PC-9 (cell line): ENCODE measurements at regions not wholly inside any gene's neighbourhood (a gene's known extent, or its start where the extent isn't known, plus 50 kb on each side); places are given as distances from the start of the nearest gene placed in this dataset.

Source experiments
- BruUV-seq: library from RNA; stranded (reverse); fragments of 400-500 nt; replicated peaks from 2 replicates; lab custom pipeline; 2021; lab: Mats Ljungman, UMichigan
- CTCF ChIA-PET: fragments of 300-600 bp; sonication (Branson Sonifier 250); formaldehyde crosslinking; loops from one replicate; lab custom pipeline; 2022; ENCODE audit warnings: antibody characterized with exemption; lab: Charles Lee
- POLR2A ChIA-PET: fragments of 300-600 bp; sonication (Branson Sonifier 250); formaldehyde crosslinking; loops from one replicate; lab custom pipeline; 2022; ENCODE audit warnings: antibody characterized with exemption; ENCODE audit not compliant: unreplicated experiment; lab: Charles Lee
- DNase-seq, 2 experiments: peaks; one replicate each; pipeline versions ENCODE4 v3.0.0 to v3.0.0-alpha.2; 2015 to 2022; ENCODE audit warnings: mixed read lengths in 1 of 2
- H2AFZ ChIP-seq: fragments of 200-600 bp; sonication (generic); 2 replicates; pipeline ENCODE4 v1.8.1; 2017; ENCODE audit warnings: antibody characterized with exemption
- H3F3A ChIP-seq: fragments of 200-600 bp; sonication (generic); 2 replicates; pipeline ENCODE4 v1.8.1; 2017; ENCODE audit warnings: antibody characterized with exemption, mild to moderate bottlenecking, low read depth; ENCODE audit not compliant: insufficient read depth
- H3K27ac ChIP-seq: fragments of 200-600 bp; sonication (generic); 2 replicates; pipeline ENCODE4 v1.6.1; 2016; ENCODE audit warnings: mixed run types
- H3K27me3 ChIP-seq: fragments of 200-600 bp; sonication (generic); 2 replicates; pipeline ENCODE4 v1.6.1; 2016; ENCODE audit warnings: low read depth, mixed run types; ENCODE audit not compliant: insufficient read depth
- H3K36me3 ChIP-seq: fragments of 200-600 bp; sonication (generic); 2 replicates; pipeline ENCODE4 v1.6.1; 2016; ENCODE audit warnings: low read depth, mixed run types
- H3K4me1 ChIP-seq: fragments of 200-600 bp; sonication (generic); replicated peaks from 2 replicates; pipeline ENCODE4 v1.6.1; 2016; ENCODE audit warnings: mixed run types; ENCODE audit not compliant: insufficient read depth
- H3K4me2 ChIP-seq: fragments of 200-600 bp; sonication (generic); 2 replicates; pipeline ENCODE4 v1.6.1; 2017; ENCODE audit warnings: mixed run types
- H3K4me3 ChIP-seq: fragments of 200-600 bp; sonication (generic); 2 replicates; pipeline ENCODE4 v1.6.1; 2016; ENCODE audit warnings: mixed run types
- H3K79me2 ChIP-seq: fragments of 200-600 bp; sonication (generic); 2 replicates; pipeline ENCODE4 v1.6.1; 2017; ENCODE audit warnings: low read depth, mixed run types
- H3K9me2 ChIP-seq: fragments of 200-600 bp; sonication (generic); 2 replicates; pipeline ENCODE4 v1.8.1; 2017; ENCODE audit warnings: mild to moderate bottlenecking; ENCODE audit not compliant: insufficient read depth
- H3K9me3 ChIP-seq: fragments of 200-600 bp; sonication (generic); 2 replicates; pipeline ENCODE4 v1.8.1; 2016; ENCODE audit warnings: low read depth; ENCODE audit not compliant: insufficient read depth
- H4K20me1 ChIP-seq: fragments of 200-600 bp; sonication (generic); 2 replicates; pipeline ENCODE4 v1.8.1; 2017; ENCODE audit not compliant: insufficient read depth
- EZH2 ChIP-seq: fragments of 200-600 bp; sonication (generic); IDR thresholded peaks from 2 replicates; pipeline ENCODE4 v1.8.0; 2017; ENCODE audit warnings: antibody characterized with exemption, low read depth
- intact Hi-C: fragments of 100-400 bp; cut with micrococcal nuclease; formaldehyde crosslinking; loops from one replicate; pipeline ENCODE4 v1.10.0; 2022; ENCODE audit not compliant: unreplicated experiment
- TF ChIP-seq, protein P1 (sequence below): fragments of 200-600 bp; sonication (generic); conservative IDR thresholded peaks from 2 replicates; pipeline ENCODE4 v1.6.1; 2017; ENCODE audit warnings: mixed run types, antibody characterized with exemption, mild to moderate bottlenecking, moderate library complexity

DNA sequence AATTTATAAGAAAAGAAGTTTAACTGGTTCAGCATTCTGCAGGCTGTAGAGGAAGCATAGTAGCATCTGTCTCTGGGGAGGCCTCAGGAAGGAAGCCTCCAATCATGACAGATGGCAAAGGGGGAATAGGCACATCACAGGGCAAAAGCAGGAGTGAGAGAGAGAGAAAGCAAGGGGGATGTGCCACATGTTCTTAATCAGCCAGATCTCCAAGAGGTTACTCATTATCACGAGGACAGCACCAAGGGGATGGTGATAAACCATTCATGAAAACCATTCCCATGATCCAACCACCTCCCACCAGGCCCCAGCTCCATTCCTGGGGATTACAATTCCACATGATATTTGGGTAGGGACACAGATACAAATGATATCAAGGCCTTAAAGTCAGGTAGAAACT is 217.5 kb upstream of the TCF21 start:
- no peak for DNase-seq
- Histone ChIP-seq H3K4me2 (no peak overlapping the region), H2AFZ (no peak overlapping the region), H3K9me2 (no peaks in the 10 kb centered on the region), H3K79me2 (no peaks in the 10 kb centered on the region), H3K4me1 (no peaks in the 10 kb centered on the region), H4K20me1 (no peaks in the 10 kb centered on the region), H3K27me3 (no peaks in the 10 kb centered on the region), H3K9me3 (peaks cover 3% of the 10 kb centered on the region; the same call in 1 of the 2 replicates), H3K27ac (no peak overlapping the region), H3F3A (no peaks in the 10 kb centered on the region), H3K4me3 (no peak overlapping the region), H3K36me3 (no peaks in the 10 kb centered on the region)
- CTCF ChIA-PET, result no interaction called here
- POLR2A ChIA-PET, result no interaction called here
- TF ChIP-seq, protein P1, sequence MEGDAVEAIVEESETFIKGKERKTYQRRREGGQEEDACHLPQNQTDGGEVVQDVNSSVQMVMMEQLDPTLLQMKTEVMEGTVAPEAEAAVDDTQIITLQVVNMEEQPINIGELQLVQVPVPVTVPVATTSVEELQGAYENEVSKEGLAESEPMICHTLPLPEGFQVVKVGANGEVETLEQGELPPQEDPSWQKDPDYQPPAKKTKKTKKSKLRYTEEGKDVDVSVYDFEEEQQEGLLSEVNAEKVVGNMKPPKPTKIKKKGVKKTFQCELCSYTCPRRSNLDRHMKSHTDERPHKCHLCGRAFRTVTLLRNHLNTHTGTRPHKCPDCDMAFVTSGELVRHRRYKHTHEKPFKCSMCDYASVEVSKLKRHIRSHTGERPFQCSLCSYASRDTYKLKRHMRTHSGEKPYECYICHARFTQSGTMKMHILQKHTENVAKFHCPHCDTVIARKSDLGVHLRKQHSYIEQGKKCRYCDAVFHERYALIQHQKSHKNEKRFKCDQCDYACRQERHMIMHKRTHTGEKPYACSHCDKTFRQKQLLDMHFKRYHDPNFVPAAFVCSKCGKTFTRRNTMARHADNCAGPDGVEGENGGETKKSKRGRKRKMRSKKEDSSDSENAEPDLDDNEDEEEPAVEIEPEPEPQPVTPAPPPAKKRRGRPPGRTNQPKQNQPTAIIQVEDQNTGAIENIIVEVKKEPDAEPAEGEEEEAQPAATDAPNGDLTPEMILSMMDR, result no peak
- TF ChIP-seq EZH2, result no peak
- BruUV-seq, result no TSS peak
- intact Hi-C loops, result no loop called here

DNA sequence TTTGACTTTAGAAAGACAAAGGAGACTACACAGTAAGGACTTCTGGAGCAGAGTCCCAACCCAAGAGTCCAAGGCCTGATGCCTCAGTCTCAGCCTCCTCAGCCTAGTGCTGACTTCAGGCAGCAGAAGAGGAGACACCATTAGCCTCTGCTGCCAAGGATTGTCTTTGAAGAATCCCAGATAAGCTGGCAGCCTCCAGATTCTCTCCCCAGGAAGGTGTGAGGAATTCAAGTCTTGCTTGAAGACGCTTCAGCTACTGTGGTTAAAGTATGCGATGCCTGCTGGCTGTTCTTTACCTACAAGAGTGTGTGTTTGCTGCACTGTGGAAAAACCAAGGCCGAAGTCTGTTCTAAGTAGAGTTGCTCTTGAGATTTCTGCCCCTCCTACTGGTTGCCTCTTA is 215.9 kb upstream of the TCF21 start:
- H3K79me2 ChIP-seq, result no peaks in the 10 kb centered on the region
- no peak for DNase-seq
- TF ChIP-seq EZH2, result no peak
- TF ChIP-seq, protein P1, result no peak
- no peaks in the 10 kb centered on the region for H3F3A ChIP-seq
- H3K4me3 ChIP-seq, result no peak overlapping the region
- no peaks in the 10 kb centered on the region for H3K4me1 ChIP-seq
- ChIA-PET CTCF (no interaction called here), POLR2A (no interaction called here)
- H4K20me1 ChIP-seq, result no peaks in the 10 kb centered on the region
- no peaks in the 10 kb centered on the region for H3K36me3 ChIP-seq
- BruUV-seq, result no TSS peak
- no peaks in the 10 kb centered on the region for H3K9me3 ChIP-seq
- no peaks in the 10 kb centered on the region for H3K27me3 ChIP-seq
- no peaks in the 10 kb centered on the region for H3K9me2 ChIP-seq
- no peak overlapping the region for H3K27ac ChIP-seq
- H2AFZ ChIP-seq, result no peak overlapping the region
- intact Hi-C loops, result no loop called here
- H3K4me2 ChIP-seq, result no peak overlapping the region

DNA sequence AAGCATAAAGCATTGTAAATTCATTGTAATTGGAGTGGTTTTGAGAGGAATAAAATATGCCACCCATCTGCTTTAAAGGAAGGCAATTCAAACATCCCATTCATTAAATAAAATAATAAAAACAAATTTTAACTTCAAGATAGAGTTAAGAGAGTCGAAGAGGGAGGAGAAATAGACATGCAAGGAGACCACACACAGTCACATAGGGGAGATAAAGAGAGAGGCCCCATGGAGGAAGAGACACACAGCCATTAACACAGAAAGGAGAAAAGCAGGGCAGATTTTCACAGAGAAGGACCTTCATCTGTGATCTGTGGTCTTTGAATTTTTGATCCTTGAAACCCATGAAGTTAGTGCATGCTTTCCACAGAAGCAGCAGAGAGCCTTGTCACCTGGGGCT is 214.3 kb upstream of the TCF21 start:
- POLR2A ChIA-PET, result no interaction called here
- TF ChIP-seq EZH2, result no peak
- TF ChIP-seq, protein P1, result no peak
- intact Hi-C loops, result no loop called here

More for the DNA sequence above, 214.3 kb upstream of the TCF21 start:
- DNase-seq, result no peak
- Histone ChIP-seq H4K20me1 (no peaks in the 10 kb centered on the region), H3F3A (no peaks in the 10 kb centered on the region), H3K9me2 (no peaks in the 10 kb centered on the region), H3K27me3 (no peaks in the 10 kb centered on the region), H3K4me3 (no peak overlapping the region), H3K36me3 (no peaks in the 10 kb centered on the region), H3K9me3 (no peaks in the 10 kb centered on the region), H3K4me1 (no peaks in the 10 kb centered on the region), H3K79me2 (no peaks in the 10 kb centered on the region), H2AFZ (no peak overlapping the region), H3K4me2 (no peak overlapping the region), H3K27ac (no peak overlapping the region)
- no TSS peak for BruUV-seq
- CTCF ChIA-PET, result no interaction called here
